Kidney (tissue), 13 donors: ENCODE measurements at regions not wholly inside any gene's neighbourhood (a gene's known extent, or its start where the extent isn't known, plus 50 kb on each side); places are given as distances from the start of the nearest gene placed in this dataset.

Source experiments
- DNase-seq, 5 donors: peaks; one replicate each; pipeline ENCODE4 v3.0.0-alpha.2; 2013 to 2020
- FAIRE-seq: peaks from 2 replicates; lab custom pipeline; 2012; peaks lifted over from hg19 to GRCh38; lab: Jason Lieb, UNC
- H3K27ac ChIP-seq, 2 donors: one replicate each; pipeline ENCODE4 v1.7.0; 2013; ENCODE audit warnings: low read depth in 2 of 2, low read length in 2 of 2, inconsistent platforms in 1 of 2
- H3K27me3 ChIP-seq: one replicate; pipeline ENCODE4 v1.7.1; 2013; ENCODE audit warnings: low read length, inconsistent platforms; ENCODE audit not compliant: control insufficient read depth, insufficient read depth
- H3K36me3 ChIP-seq, 3 donors: one replicate each; pipeline versions ENCODE4 v1.7.0 to v1.7.1; 2013; ENCODE audit warnings: low read length in 3 of 3, control low read depth in 1 of 3, inconsistent platforms in 1 of 3; ENCODE audit not compliant: insufficient read depth in 3 of 3, control insufficient read depth in 2 of 3
- H3K4me1 ChIP-seq, 3 donors: one replicate each; pipeline versions ENCODE4 v1.7.0 to v1.7.1; 2013; ENCODE audit warnings: low read length in 3 of 3, inconsistent platforms in 1 of 3, low read depth in 1 of 3; ENCODE audit not compliant: control insufficient read depth in 2 of 3, insufficient read depth in 2 of 3
- H3K4me3 ChIP-seq, 3 donors: one replicate each; pipeline versions ENCODE4 v1.7.0 to v1.8.1; 2013; ENCODE audit warnings: low read length in 3 of 3, control low read depth in 1 of 3, inconsistent platforms in 1 of 3
- H3K9ac ChIP-seq, 3 donors: one replicate each; pipeline versions ENCODE4 v1.7.0 to v1.7.1; 2013; ENCODE audit warnings: low read length in 3 of 3, control low read depth in 1 of 3, inconsistent platforms in 1 of 3
- H3K9me3 ChIP-seq, 3 donors: one replicate each; pipeline versions ENCODE4 v1.7.0 to v1.7.1; 2013; ENCODE audit warnings: low read length in 3 of 3, control low read depth in 1 of 3, inconsistent platforms in 1 of 3; ENCODE audit not compliant: control insufficient read depth in 2 of 3, insufficient read depth in 1 of 3
- intact Hi-C: fragments of 100-400 bp; cut with DNase I; formaldehyde crosslinking; loops from one replicate; pipeline ENCODE4 v1.11.1; 2022
- TF ChIP-seq, protein P1 (sequence below): IDR thresholded peaks from 3 replicates; pipeline ENCODE4 v1.5.1; 2012; ENCODE audit warnings: mild to moderate bottlenecking, moderate library complexity, borderline replicate concordance; ENCODE audit not compliant: insufficient read depth; ENCODE audit errors: extremely low read depth
- donor health status: control.
- donor health status: control.
- donor health status: control.
- donor health status: control.
- donor health status: control.
- donor health status: DM: yes; HTN: yes; CAD: no.
- donor health status: Normal renal cell carcinoma (clear cell type).

DNA sequence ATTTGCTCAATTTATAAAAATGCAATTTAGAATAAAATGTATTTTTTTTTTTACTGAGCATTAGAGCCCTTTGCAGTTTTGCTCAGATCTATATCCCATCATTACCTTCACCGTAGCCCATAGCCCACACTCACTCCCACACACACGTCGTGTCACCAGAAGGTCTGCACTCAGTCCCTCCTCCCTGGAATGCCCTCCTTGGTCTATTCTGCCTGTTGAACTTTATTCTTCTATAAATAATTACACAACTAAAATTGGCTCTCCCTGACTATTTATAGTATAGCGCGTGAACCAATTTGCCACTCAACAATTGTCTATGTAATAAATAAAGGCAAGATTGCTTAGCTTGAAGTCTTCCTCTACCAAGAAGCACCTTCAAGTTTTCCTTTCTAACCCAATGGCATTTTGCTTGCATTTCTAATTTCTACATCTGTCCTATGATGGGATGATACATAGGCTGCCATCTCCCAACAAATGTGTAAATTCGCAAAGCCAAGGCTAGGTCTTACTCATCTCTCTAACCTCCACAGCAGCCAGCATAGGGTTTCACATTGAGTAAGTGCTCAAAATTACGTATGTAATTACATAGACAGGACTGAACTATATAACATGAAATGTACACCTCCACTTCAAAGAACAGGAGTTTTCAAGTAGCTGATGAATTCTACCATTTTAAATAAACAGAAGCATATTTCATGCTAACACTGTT, 172.0 kb upstream of the HES1 start:
- TF ChIP-seq, protein P1, sequence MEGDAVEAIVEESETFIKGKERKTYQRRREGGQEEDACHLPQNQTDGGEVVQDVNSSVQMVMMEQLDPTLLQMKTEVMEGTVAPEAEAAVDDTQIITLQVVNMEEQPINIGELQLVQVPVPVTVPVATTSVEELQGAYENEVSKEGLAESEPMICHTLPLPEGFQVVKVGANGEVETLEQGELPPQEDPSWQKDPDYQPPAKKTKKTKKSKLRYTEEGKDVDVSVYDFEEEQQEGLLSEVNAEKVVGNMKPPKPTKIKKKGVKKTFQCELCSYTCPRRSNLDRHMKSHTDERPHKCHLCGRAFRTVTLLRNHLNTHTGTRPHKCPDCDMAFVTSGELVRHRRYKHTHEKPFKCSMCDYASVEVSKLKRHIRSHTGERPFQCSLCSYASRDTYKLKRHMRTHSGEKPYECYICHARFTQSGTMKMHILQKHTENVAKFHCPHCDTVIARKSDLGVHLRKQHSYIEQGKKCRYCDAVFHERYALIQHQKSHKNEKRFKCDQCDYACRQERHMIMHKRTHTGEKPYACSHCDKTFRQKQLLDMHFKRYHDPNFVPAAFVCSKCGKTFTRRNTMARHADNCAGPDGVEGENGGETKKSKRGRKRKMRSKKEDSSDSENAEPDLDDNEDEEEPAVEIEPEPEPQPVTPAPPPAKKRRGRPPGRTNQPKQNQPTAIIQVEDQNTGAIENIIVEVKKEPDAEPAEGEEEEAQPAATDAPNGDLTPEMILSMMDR: no peak
- FAIRE-seq (no peak), DNase-seq (no peak)
- intact Hi-C loops: no loop called here
- Histone ChIP-seq H3K9me3 (no peaks in the 10 kb centered on the region), H3K27me3 (no peaks in the 10 kb centered on the region), H3K27ac (no peak overlapping the region), H3K4me3 (no peak overlapping the region), H3K4me1 (no peaks in the 10 kb centered on the region), H3K36me3 (no peaks in the 10 kb centered on the region), H3K9ac (no peak overlapping the region)

DNA sequence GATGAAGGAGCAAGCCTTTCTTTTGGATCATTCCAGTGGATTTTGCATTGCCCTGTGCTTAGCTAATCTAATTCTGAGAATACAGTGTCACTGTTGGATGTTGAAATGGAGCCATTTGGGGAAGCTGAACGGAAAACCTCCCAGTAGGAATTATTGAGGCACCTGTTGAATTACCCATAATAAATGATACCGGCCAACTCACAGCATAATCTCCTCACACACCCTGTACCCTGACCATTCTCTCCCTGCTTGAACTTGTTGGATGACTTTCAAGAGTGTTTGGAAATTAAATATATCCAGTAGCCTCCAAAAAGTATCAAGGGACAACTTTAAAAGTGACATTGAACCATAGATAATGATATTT, 171.4 kb upstream of the HES1 start:
- intact Hi-C loops: no loop called here
- Histone ChIP-seq H3K9ac (no peak overlapping the region), H3K4me1 (no peaks in the 10 kb centered on the region), H3K27ac (no peak overlapping the region), H3K4me3 (no peak overlapping the region), H3K36me3 (no peaks in the 10 kb centered on the region), H3K27me3 (no peaks in the 10 kb centered on the region), H3K9me3 (no peaks in the 10 kb centered on the region)
- TF ChIP-seq, protein P1: no peak
- FAIRE-seq (no peak), DNase-seq (no peak)

DNA sequence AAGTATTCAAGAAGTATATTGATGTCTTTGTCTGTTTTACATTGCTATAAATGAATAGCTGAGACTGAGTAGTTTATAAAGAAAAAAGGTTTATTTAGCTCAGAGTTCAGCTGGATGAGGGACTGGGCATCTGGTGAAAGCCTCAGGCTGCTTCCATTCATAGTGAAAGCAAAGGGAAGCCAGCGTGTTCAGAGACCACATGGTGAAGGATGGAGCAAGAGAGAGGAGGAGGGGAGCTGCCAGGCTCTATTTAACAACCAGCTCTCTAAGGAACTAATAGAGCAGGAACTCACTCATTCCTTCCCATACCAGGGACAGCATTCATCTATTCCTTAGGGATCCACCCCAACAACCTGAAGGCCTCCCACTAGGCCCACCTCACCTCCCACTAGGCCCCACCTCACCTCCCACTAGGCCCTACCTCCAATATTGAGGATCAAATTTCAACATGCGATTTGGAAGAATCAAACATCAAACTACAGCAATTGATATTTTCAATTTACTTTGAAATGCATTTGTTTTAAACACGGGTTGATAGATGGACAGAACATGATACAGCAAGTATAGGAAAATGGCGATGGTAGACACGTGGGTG, 167.5 kb upstream of the HES1 start:
- no peaks in the 10 kb centered on the region for H3K27me3 ChIP-seq
- FAIRE-seq (no peak), DNase-seq (no peak)
- H3K9me3 ChIP-seq: no peaks in the 10 kb centered on the region
- no peaks in the 10 kb centered on the region for H3K36me3 ChIP-seq
- H3K4me3 ChIP-seq: no peak overlapping the region
- H3K27ac ChIP-seq: no peak overlapping the region
- H3K4me1 ChIP-seq: peaks cover 0 to 4% (median 0%) of the 10 kb centered on the region in 3 donors
- intact Hi-C loops: no loop called here
- TF ChIP-seq, protein P1: no peak
- H3K9ac ChIP-seq: no peak overlapping the region
